ENCODE measurements at regions not wholly inside any gene's neighbourhood (a gene's known extent, or its start where the extent isn't known, plus 50 kb on each side); places are given as distances from the start of the nearest gene placed in this dataset.

DNA sequence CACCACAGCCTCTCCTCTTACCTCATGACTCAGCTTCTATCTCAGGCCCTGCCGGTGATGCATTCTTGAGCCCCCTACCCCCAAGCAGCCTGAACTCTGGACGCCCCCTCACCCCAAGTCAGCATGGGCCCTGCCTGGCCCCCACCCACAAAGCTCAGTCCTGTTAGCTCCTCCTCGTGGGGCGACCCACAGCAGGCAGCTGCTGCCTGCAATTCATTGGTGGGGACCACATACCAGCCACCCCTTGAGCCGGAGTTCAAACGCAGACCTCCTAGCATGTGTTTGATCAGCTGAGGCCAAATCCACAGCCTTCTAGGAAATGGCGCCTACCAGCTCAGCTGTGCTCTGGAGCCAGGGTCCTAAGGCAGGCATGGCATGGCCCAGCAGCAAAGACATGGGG is 111.8 kb downstream of the EFNB1 start:
- Histone ChIP-seq H3K36me3 (ENCODE audit: control insufficient read depth in 2 of 2, insufficient read depth in 2 of 2, low read length in 1 of 2) (no peaks in the 10 kb centered on the region), H3K27ac (ENCODE audit: control insufficient read depth, insufficient read depth) (no peak overlapping the region), H3K4me2 (ENCODE audit: control insufficient read depth, insufficient read depth) (no peak overlapping the region), H2AFZ (ENCODE audit: control insufficient read depth, low read depth, low read length) (no peak overlapping the region), H4K20me1 (ENCODE audit: control insufficient read depth, insufficient read depth) (no peaks in the 10 kb centered on the region), H3K9me3 (replicated peaks; ENCODE audit: control insufficient read depth, insufficient read depth, low read length) (no peaks in the 10 kb centered on the region), H3K79me2 (ENCODE audit: control insufficient read depth, insufficient read depth, low read length) (no peaks in the 10 kb centered on the region), H3K4me1 (ENCODE audit: control insufficient read depth, insufficient read depth, low read length) (no peaks in the 10 kb centered on the region), H3K4me3 (no peak overlapping the region), H3K27me3 (replicated peaks in 1 of 2; ENCODE audit: control insufficient read depth in 2 of 2, insufficient read depth in 2 of 2, low read length in 1 of 2) (no peaks in the 10 kb centered on the region), H3K9ac (ENCODE audit: control insufficient read depth, insufficient read depth, low read length) (no peak overlapping the region)
- SMC1A ChIA-PET (ENCODE audit: uncharacterized antibody, unreplicated experiment) = no interaction called here
- WGBS (ENCODE audit: insufficient coverage, insufficient replicate concordance, low lambda C conversion rate, missing lambda C conversion rate) = 35% methylated on average over 7 of the region's 7 CpGs
- DNase-seq (ENCODE audit: low read depth, low spot score) = no peak
- ATAC-seq = no peak
- TF ChIP-seq REST (IDR thresholded peaks at IDR 0.05; ENCODE audit: low read depth, low read length) (no peak), NR2C2 (IDR thresholded peaks at IDR 0.05; ENCODE audit: borderline replicate concordance, control insufficient read depth, insufficient read length, low read depth) (no peak), RFX5 (IDR thresholded peaks at IDR 0.05; ENCODE audit: low read depth, low read length) (no peak)
- TF ChIP-seq, protein P1, sequence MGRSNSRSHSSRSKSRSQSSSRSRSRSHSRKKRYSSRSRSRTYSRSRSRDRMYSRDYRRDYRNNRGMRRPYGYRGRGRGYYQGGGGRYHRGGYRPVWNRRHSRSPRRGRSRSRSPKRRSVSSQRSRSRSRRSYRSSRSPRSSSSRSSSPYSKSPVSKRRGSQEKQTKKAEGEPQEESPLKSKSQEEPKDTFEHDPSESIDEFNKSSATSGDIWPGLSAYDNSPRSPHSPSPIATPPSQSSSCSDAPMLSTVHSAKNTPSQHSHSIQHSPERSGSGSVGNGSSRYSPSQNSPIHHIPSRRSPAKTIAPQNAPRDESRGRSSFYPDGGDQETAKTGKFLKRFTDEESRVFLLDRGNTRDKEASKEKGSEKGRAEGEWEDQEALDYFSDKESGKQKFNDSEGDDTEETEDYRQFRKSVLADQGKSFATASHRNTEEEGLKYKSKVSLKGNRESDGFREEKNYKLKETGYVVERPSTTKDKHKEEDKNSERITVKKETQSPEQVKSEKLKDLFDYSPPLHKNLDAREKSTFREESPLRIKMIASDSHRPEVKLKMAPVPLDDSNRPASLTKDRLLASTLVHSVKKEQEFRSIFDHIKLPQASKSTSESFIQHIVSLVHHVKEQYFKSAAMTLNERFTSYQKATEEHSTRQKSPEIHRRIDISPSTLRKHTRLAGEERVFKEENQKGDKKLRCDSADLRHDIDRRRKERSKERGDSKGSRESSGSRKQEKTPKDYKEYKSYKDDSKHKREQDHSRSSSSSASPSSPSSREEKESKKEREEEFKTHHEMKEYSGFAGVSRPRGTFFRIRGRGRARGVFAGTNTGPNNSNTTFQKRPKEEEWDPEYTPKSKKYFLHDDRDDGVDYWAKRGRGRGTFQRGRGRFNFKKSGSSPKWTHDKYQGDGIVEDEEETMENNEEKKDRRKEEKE (IDR thresholded peaks at IDR 0.05) = no peak
- no TSS peak for BruUV-seq (replicated peaks)
- FAIRE-seq = no peak
- RAD21 ChIA-PET (ENCODE audit: unreplicated experiment) = no interaction called here
- POLR2A ChIA-PET = no interaction called here
- intact Hi-C loops (cut with micrococcal nuclease; ENCODE audit: unreplicated experiment) (no loop called here), in situ Hi-C loops (cut with MboI) (no loop called here)
- CTCF ChIA-PET = no interaction called here

Data from GM12878 (cell line).